SK-N-SH (cell line): ENCODE measurements at regions not wholly inside any gene's neighbourhood (a gene's known extent, or its start where the extent isn't known, plus 50 kb on each side); places are given as distances from the start of the nearest gene placed in this dataset.

Source experiments
- CTCF ChIA-PET: fragments of 300-600, 350-600 bp; formaldehyde crosslinking; extraction: SDS; loops from one replicate; lab custom pipeline; 2021; lab: Yijun Ruan, JAX
- POLR2A ChIA-PET: fragments of 350-600 bp; sonication (Branson Sonifier 250); formaldehyde crosslinking; extraction: SDS; loops from one replicate; lab custom pipeline; 2020; ENCODE audit warnings: antibody characterized with exemption, inconsistent platforms; lab: Yijun Ruan, JAX
- DNase-seq: peaks from one replicate; pipeline ENCODE4 v3.0.0; 2012
- H2AFZ ChIP-seq: fragments of 200-600 bp; sonication (generic); 2 replicates; pipeline ENCODE4 v1.8.1; 2016; ENCODE audit warnings: antibody characterized with exemption, mild to moderate bottlenecking, low read depth
- H3F3A ChIP-seq: fragments of 200-600 bp; sonication (generic); replicated peaks from 2 replicates; pipeline ENCODE3; 2016; ENCODE audit warnings: antibody characterized with exemption, mild to moderate bottlenecking; ENCODE audit not compliant: insufficient read depth
- H3K27ac ChIP-seq, 2 experiments: fragments of 200-500 bp in 1 of 2; fragments of 200-600 bp in 1 of 2; sonication (Bioruptor generic) in 1 of 2; sonication (generic), shearing (Covaris generic) in 1 of 2; 2 replicates each; pipeline versions ENCODE4 v1.5.1 to v1.6.1; 2014 to 2016; ENCODE audit warnings: low read depth in 2 of 2, inconsistent platforms in 1 of 2, low read length in 1 of 2, mild to moderate bottlenecking in 1 of 2, mixed read lengths in 1 of 2
- H3K27me3 ChIP-seq: fragments of 200-600 bp; sonication (generic), shearing (Covaris generic); 2 replicates; pipeline ENCODE4 v1.6.1; 2016; ENCODE audit warnings: mixed run types; ENCODE audit not compliant: insufficient read depth
- H3K36me3 ChIP-seq, 2 experiments: fragments of 200-500 bp in 1 of 2; fragments of 200-600 bp in 1 of 2; sonication (Bioruptor generic) in 1 of 2; sonication (generic) in 1 of 2; replicated peaks in 1 of 2; 2 replicates each; pipeline versions ENCODE3 to v1.5.1; 2014 to 2016; ENCODE audit warnings: low read length in 1 of 2, mild to moderate bottlenecking in 1 of 2; ENCODE audit not compliant: insufficient read depth in 2 of 2, control insufficient read depth in 1 of 2
- H3K4me1 ChIP-seq, 2 experiments: fragments of 200-500 bp in 1 of 2; fragments of 200-600 bp in 1 of 2; sonication (Bioruptor generic) in 1 of 2; sonication (generic), shearing (Covaris generic) in 1 of 2; 2 replicates each; pipeline versions ENCODE4 v1.5.1 to v1.6.1; 2014 to 2016; ENCODE audit warnings: low read depth in 1 of 2, low read length in 1 of 2, mixed run types in 1 of 2; ENCODE audit not compliant: insufficient read depth in 2 of 2, control insufficient read depth in 1 of 2
- H3K4me2 ChIP-seq: fragments of 200-600 bp; sonication (generic), shearing (Covaris generic); 2 replicates; pipeline ENCODE4 v1.6.1; 2017; ENCODE audit warnings: mixed run types
- H3K4me3 ChIP-seq, 2 experiments: fragments of 200-500 bp in 1 of 2; fragments of 200-600 bp in 1 of 2; sonication (Bioruptor generic) in 1 of 2; sonication (generic), shearing (Covaris generic) in 1 of 2; 2 replicates each; pipeline versions ENCODE4 v1.5.1 to v1.8.1; 2014 to 2016; ENCODE audit warnings: low read depth in 2 of 2, inconsistent platforms in 1 of 2, low read length in 1 of 2, mild to moderate bottlenecking in 1 of 2, mixed read lengths in 1 of 2, moderate library complexity in 1 of 2
- H3K79me2 ChIP-seq: fragments of 200-600 bp; sonication (generic); 2 replicates; pipeline ENCODE4 v1.8.1; 2017; ENCODE audit warnings: mild to moderate bottlenecking; ENCODE audit not compliant: insufficient read depth
- H3K9ac ChIP-seq: fragments of 200-600 bp; sonication (generic); 2 replicates; pipeline ENCODE4 v1.6.1; 2017; ENCODE audit warnings: mixed run types
- H3K9me2 ChIP-seq: fragments of 200-600 bp; sonication (generic); 2 replicates; pipeline ENCODE4 v1.6.1; 2017; ENCODE audit warnings: mixed run types
- H3K9me3 ChIP-seq: fragments of 200-600 bp; sonication (generic); 2 replicates; pipeline ENCODE4 v1.6.1; 2017; ENCODE audit warnings: mixed run types, mild to moderate bottlenecking, moderate library complexity
- H4K20me1 ChIP-seq: fragments of 200-600 bp; sonication (generic); 2 replicates; pipeline ENCODE4 v1.6.1; 2017; ENCODE audit warnings: mild to moderate bottlenecking, mixed run types; ENCODE audit not compliant: insufficient read depth
- CHD2 ChIP-seq: fragments of 150-350 bp; IDR thresholded peaks from 2 replicates; pipeline ENCODE4 v1.6.1; 2018; ENCODE audit warnings: low read length; ENCODE audit not compliant: partially characterized antibody
- ELF1 ChIP-seq: IDR thresholded peaks from 2 replicates; pipeline ENCODE4 v1.4.0; 2012
- EP300 ChIP-seq, 2 experiments: IDR thresholded peaks; 2 replicates each; pipeline versions ENCODE4 v1.4.0 to v1.6.1; 2012; ENCODE audit warnings: borderline replicate concordance in 1 of 2, low read depth in 1 of 2, low read length in 1 of 2
- EZH2phosphoT487 ChIP-seq: fragments of 200-600 bp; sonication (generic); IDR thresholded peaks from 2 replicates; pipeline ENCODE4 v1.6.1; 2017; ENCODE audit warnings: low read depth, mixed run types, mild to moderate bottlenecking, antibody characterized with exemption, moderate library complexity, borderline replicate concordance
- FOXM1 ChIP-seq: IDR thresholded peaks from 2 replicates; pipeline ENCODE4 v1.4.0; 2012; ENCODE audit warnings: low read depth, mild to moderate bottlenecking
- GATA2 ChIP-seq: sonication (generic); formaldehyde crosslinking; IDR thresholded peaks from 2 replicates; pipeline ENCODE4 v1.5.0; 2020; ENCODE audit warnings: mild to moderate bottlenecking, missing genetic modification reagents
- IRF3 ChIP-seq: fragments of 150-350 bp; IDR thresholded peaks from 2 replicates; pipeline ENCODE4 v1.6.1; 2016; ENCODE audit warnings: mild to moderate bottlenecking, low read depth, low read length
- JUND ChIP-seq: IDR thresholded peaks from 2 replicates; pipeline ENCODE4 v1.4.0; 2012
- MAX ChIP-seq: IDR thresholded peaks from 2 replicates; pipeline ENCODE4 v1.4.0; 2012; ENCODE audit warnings: low read depth
- MXI1 ChIP-seq: IDR thresholded peaks from 2 replicates; pipeline ENCODE4 v1.6.1; 2012; ENCODE audit warnings: mild to moderate bottlenecking, low read depth, low read length, improper control_type of control experiment
- NFIC ChIP-seq: IDR thresholded peaks from 2 replicates; pipeline ENCODE4 v1.4.0; 2012; ENCODE audit warnings: borderline replicate concordance
- NRF1 ChIP-seq: IDR thresholded peaks from 2 replicates; pipeline ENCODE4 v1.6.1; 2012; ENCODE audit warnings: low read depth, mild to moderate bottlenecking, low read length
- RFX5 ChIP-seq: IDR thresholded peaks from 2 replicates; pipeline ENCODE4 v1.6.1; 2012; ENCODE audit warnings: mild to moderate bottlenecking, improper control_type of control experiment, low read length
- RXRA ChIP-seq: IDR thresholded peaks from 2 replicates; pipeline ENCODE4 v1.4.0; 2012; ENCODE audit warnings: low read depth, mild to moderate bottlenecking, borderline replicate concordance
- SIN3A ChIP-seq: IDR thresholded peaks from 2 replicates; pipeline ENCODE4 v1.6.1; 2012; ENCODE audit warnings: low read depth, mild to moderate bottlenecking, low read length, moderate library complexity, borderline replicate concordance
- SMC3 ChIP-seq: IDR thresholded peaks from 2 replicates; pipeline ENCODE4 v1.6.1; 2012; ENCODE audit warnings: low read depth, low read length, improper control_type of control experiment
- TCF12 ChIP-seq: IDR thresholded peaks from 2 replicates; pipeline ENCODE4 v1.4.0; 2012
- TEAD4 ChIP-seq: IDR thresholded peaks from 2 replicates; pipeline ENCODE4 v1.4.0; 2012; ENCODE audit warnings: mild to moderate bottlenecking, borderline replicate concordance; ENCODE audit not compliant: insufficient read depth
- WGBS: methylation state at CpG from one replicate; pipeline ENCODE4 v1.1.6; 2017; ENCODE audit warnings: low lambda C conversion rate; 5-methylcytosine and 5-hydroxymethylcytosine counted together
- TF ChIP-seq, protein P1 (sequence below): IDR thresholded peaks from 2 replicates; pipeline ENCODE4 v1.4.0; 2012; ENCODE audit warnings: low read depth, borderline replicate concordance

GRCh38 chr9:91477106-91477505 lies 53.5 kb upstream of the NFIL3 start:
- Histone ChIP-seq H3K27ac (no peak overlapping the region), H3K27me3 (no peaks in the 10 kb centered on the region), H3K9ac (no peak overlapping the region), H3K4me1 (peaks cover 0 to 3% of the 10 kb centered on the region in 2 experiments; a peak in 1 of 4 replicates), H3K4me2 (no peak overlapping the region), H3K9me2 (no peaks in the 10 kb centered on the region)
- ChIA-PET POLR2A (no interaction called here), CTCF (no interaction called here)
- WGBS, result 53% methylated on average over 4 of the region's 4 CpGs
- TF ChIP-seq RXRA (no peak), TCF12 (no peak), JUND (no peak), TEAD4 (no peak), NRF1 (no peak), IRF3 (no peak), MAX (no peak), MXI1 (no peak), SIN3A (no peak), FOXM1 (no peak), EP300 (IDR thresholded peaks at IDR 0.05; ENCODE audit: borderline replicate concordance in 1 of 2, low read depth in 1 of 2, low read length in 1 of 2) (no peak), RFX5 (no peak), SMC3 (no peak), EZH2phosphoT487 (no peak), NFIC (no peak)
- TF ChIP-seq, protein P1, sequence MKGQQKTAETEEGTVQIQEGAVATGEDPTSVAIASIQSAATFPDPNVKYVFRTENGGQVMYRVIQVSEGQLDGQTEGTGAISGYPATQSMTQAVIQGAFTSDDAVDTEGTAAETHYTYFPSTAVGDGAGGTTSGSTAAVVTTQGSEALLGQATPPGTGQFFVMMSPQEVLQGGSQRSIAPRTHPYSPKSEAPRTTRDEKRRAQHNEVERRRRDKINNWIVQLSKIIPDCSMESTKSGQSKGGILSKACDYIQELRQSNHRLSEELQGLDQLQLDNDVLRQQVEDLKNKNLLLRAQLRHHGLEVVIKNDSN, result no peak
- TF ChIP-seq, all 33 proteins: peak for 0
- Histone ChIP-seq H3K4me3 (no peak overlapping the region), H3K9me3 (no peaks in the 10 kb centered on the region), H3F3A (no peaks in the 10 kb centered on the region), H2AFZ (no peak overlapping the region), H4K20me1 (no peaks in the 10 kb centered on the region), H3K79me2 (no peaks in the 10 kb centered on the region), H3K36me3 (no peaks in the 10 kb centered on the region)
- no peak for DNase-seq

- no peak for DNase-seq
These were observed 51.0 kb upstream of the NFIL3 start for GRCh38 chr9:91474656-91475055.

More at GRCh38 chr9:91474656-91475055, 51.0 kb upstream of the NFIL3 start:
- no peak overlapping the region for H3K4me2 ChIP-seq
- no peaks in the 10 kb centered on the region for H3K27me3 ChIP-seq
- H3K9ac ChIP-seq, result no peak overlapping the region
- H3K4me1 ChIP-seq, result peaks cover 0 to under 1% of the 10 kb centered on the region in 2 experiments; a peak in 1 of 4 replicates
- POLR2A ChIA-PET, result no interaction called here
- WGBS, result 0% methylated on average over 1 of the region's 1 CpG
- H3F3A ChIP-seq, result no peaks in the 10 kb centered on the region
- no peak overlapping the region for H3K4me3 ChIP-seq
- H2AFZ ChIP-seq, result no peak overlapping the region
- H3K9me3 ChIP-seq, result no peaks in the 10 kb centered on the region
- no peaks in the 10 kb centered on the region for H3K79me2 ChIP-seq
- TF ChIP-seq MXI1, result no peak
- TF ChIP-seq GATA2, result no peak
- TF ChIP-seq NFIC, result no peak
- no peak for TF ChIP-seq ELF1
- no peak for TF ChIP-seq MAX
- no peak for TF ChIP-seq EP300 (IDR thresholded peaks at IDR 0.05; ENCODE audit: borderline replicate concordance in 1 of 2, low read depth in 1 of 2, low read length in 1 of 2)
- TF ChIP-seq CHD2, result no peak
- no peaks in the 10 kb centered on the region for H3K36me3 ChIP-seq
- no peaks in the 10 kb centered on the region for H3K9me2 ChIP-seq
- CTCF ChIA-PET, result no interaction called here
- H4K20me1 ChIP-seq, result no peaks in the 10 kb centered on the region
- H3K27ac ChIP-seq, result no peak overlapping the region
